ENCODE measurements at regions not wholly inside any gene's neighbourhood (a gene's known extent, or its start where the extent isn't known, plus 50 kb on each side); places are given as distances from the start of the nearest gene placed in this dataset.

- TF ChIP-seq SPI1 (IDR thresholded peaks at IDR 0.05; ENCODE audit: low read depth, low read length) (no peak), POLR2AphosphoS5 (IDR thresholded peaks at IDR 0.05; ENCODE audit: low read depth, low read length) (no peak), POLR2A (IDR thresholded peaks at IDR 0.05; ENCODE audit: low read depth, low read length) (no peak), TAF1 (IDR thresholded peaks at IDR 0.05; ENCODE audit: low read depth, low read length) (no peak), POU2F2 (IDR thresholded peaks at IDR 0.05; ENCODE audit: low read depth, low read length) (no peak)
These were observed 81.0 kb upstream of the CTSC start for GRCh38 chr11:88418508-88418907.

All from GM12891 (cell line).